GM20431 (cell line): ENCODE measurements at regions not wholly inside any gene's neighbourhood (a gene's known extent, or its start where the extent isn't known, plus 50 kb on each side); places are given as distances from the start of the nearest gene placed in this dataset.

ENCODE experiments used
- in situ Hi-C: fragments of 300-500 bp; cut with MseI, MboI; formaldehyde crosslinking; loops from one replicate; pipeline ENCODE4 v1.15.0; 2020; ENCODE audit warnings: low sequenced_read_pairs; ENCODE audit not compliant: unreplicated experiment

- in situ Hi-C loops, result no loop called here
Observed at GRCh38 chr14:65915125-65915524, 502.6 kb downstream of the FUT8 start.

- in situ Hi-C loops, result no loop called here
Observed at GRCh38 chr14:65916055-65916454, 503.5 kb downstream of the FUT8 start.

GRCh38 chr14:65920996-65921395 is 508.5 kb downstream of the FUT8 start:
- in situ Hi-C loops, result no loop called here

DNA sequence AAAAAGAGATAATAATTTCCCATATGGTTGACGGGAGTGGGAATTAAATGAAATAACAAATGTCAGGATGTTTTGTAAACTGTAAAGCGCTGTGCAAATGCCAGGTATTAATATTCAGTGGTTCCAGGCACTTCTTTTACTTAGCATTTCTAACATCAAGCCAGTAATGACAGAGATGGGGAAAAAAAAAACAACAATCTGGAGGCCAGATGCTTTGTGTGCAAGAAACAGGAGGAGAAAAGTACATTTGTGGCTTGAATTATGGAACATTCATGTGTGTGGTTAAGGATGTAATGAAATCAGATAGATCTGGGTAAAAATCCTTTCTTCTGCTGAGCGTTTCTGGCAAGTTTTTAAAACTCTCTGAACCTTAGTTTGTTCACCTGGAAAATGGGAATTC is 509.6 kb downstream of the FUT8 start:
- in situ Hi-C loops, result no loop called here

DNA sequence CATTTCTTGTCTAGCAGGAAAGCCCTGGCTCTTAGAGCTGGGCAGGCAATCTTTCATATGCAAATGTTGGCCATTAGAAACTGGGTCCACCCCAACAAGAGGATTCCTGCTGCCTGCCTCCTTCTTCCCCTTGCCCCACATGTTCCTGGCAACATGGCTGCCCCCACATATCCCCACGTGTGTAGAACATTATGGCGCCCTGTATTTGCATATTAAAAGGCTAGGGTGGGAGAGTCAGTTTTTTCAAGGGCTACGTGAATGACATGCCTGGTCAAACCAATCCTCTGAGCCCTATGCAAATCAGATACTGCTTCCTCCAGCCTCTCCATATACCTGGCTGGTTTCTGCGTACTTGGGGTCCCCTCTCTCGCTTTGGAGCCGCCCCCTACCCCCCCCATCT is 514.0 kb downstream of the FUT8 start:
- in situ Hi-C loops, result no loop called here

- in situ Hi-C loops, result no loop called here
Observed at GRCh38 chr14:65926935-65927700, 514.6 kb downstream of the FUT8 start.

DNA sequence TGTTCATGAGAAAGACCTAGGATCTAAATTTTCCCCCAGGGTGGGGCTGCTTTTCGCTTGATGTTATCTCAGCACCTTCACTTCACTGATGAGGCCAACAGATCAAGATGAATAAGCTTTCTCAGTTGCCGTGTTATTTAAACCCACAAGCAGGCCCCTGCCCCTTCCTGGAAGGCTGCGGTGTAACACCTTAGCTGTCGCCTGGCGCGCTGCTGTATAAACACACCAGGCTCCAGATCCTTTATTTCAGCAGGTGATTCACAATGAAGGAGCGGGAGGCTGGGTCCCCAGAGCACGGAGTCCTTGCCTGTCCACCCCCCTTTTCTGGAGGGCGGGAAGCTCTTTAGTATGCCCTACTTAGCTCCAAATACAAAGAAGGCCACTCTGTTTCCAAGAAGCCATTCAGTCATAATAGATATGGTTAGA is 515.4 kb downstream of the FUT8 start:
- in situ Hi-C loops, result no loop called here

- in situ Hi-C loops, result no loop called here
Observed at GRCh38 chr14:65928995-65929394, 516.5 kb downstream of the FUT8 start.

GRCh38 chr14:65933400-65934069 is 521.0 kb downstream of the FUT8 start:
- in situ Hi-C loops, result no loop called here

GRCh38 chr14:65934070-65934435 is 521.5 kb downstream of the FUT8 start:
- in situ Hi-C loops, result no loop called here

DNA sequence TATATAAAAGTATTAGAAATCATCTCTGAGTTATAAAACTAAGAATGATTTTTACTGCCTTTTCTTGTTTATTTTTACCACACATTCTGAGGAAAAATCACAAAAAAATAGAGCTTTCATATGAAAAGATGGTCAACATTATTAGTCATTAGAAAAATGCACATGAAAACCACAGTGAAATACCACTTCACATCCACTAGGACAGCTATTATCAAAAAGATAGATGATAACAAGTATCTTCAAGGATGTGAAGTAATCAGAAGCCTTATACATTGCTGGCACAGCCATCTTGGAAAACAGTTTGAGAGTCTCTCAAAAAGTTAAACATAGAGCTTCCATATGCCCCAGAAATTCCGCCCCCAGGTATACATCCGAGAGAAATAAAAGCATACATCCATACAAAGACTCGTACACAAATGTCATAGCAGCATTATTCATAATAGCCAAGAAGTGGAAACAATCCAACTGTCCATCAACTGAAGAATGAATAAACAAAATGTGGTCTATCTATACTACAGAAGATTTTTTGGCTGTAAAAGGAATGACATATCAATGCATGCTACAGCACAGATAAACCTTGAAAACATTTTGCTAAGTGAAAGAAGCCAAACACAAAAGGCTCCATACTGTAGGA is 523.9 kb downstream of the FUT8 start:
- in situ Hi-C loops, result no loop called here

DNA sequence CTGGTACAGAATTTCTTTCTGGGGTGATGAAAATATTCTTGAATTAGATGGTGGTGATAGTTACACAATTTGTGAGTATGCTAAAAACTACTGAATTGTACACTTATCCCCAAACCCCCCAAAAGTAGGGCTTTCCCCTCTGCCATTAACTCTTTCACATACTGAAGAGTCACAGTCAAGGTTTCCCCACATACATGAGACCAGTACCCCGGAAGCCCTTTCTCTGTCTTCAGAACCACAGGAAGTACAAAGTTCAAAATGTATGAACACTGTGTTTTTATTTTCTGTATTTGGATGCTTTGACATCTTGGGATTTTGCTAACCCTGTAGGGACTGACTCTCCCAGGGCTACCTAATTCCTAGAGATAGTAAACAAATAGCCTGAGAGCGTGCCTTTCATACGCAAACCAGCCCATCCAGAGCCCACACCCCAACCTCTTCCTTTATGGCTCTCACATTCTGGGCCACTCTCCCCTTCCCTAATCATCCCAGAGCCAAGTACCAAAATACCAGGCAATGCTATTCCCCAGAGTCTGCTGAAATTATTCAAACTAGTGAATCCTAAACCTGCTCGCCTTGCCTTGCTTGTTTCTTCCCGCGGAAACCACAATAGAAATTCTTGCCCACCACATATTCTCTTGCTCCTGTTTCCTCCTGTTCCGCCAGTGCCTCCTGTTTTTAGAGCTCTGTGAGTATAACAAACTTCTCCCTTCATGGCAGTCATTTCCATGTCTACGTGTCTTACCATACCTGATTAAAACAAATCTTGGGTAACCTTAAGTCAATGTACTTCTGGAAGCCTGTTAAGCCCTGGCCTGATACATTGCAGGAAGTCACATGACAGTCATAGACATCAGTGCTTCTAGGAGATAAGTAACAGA is 524.8 kb downstream of the FUT8 start:
- in situ Hi-C loops, result no loop called here

DNA sequence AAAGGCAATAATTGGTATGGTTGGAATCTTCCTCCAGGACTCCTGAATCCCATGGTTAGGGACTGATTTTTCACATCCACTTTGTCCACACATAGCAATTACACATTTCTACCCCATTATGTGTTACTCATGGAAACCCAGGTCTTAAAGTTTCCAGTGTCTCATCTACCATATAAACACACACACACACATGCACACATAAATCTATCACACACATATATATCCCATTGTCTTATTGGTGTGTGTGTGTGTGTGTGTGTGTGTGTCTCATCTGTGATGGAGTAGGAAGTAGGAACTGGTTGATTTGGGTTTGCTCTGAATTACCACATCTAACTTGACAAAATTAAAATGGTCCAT is 525.4 kb downstream of the FUT8 start:
- in situ Hi-C loops, result no loop called here

- in situ Hi-C loops, result no loop called here
Observed at GRCh38 chr14:65938738-65939137, 526.2 kb downstream of the FUT8 start.

GRCh38 chr14:65939184-65939583 is 526.7 kb downstream of the FUT8 start:
- in situ Hi-C loops, result no loop called here

GRCh38 chr14:65940056-65940735 is 527.7 kb downstream of the FUT8 start:
- in situ Hi-C loops, result no loop called here

- in situ Hi-C loops, result no loop called here
Observed at GRCh38 chr14:65941091-65941490, 528.6 kb downstream of the FUT8 start.

DNA sequence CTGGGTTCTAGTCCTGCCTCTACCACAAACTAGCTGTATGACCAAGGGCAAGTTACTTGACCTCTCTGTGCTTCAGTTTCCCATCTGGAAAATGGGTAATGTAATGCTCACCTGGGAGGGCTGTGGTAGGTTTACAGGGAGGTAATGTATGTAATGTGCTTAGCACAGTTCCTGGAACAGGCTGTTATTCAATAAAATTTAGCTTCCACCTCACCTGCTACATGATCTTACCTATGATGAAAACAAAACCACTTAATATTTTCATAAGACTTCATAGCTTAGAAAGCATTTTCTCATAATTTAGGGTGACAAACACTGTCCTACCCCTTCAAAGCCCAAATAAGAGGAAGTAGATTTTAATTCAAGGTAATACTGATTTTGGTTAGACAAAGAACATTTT is 530.6 kb downstream of the FUT8 start:
- in situ Hi-C loops, result no loop called here

DNA sequence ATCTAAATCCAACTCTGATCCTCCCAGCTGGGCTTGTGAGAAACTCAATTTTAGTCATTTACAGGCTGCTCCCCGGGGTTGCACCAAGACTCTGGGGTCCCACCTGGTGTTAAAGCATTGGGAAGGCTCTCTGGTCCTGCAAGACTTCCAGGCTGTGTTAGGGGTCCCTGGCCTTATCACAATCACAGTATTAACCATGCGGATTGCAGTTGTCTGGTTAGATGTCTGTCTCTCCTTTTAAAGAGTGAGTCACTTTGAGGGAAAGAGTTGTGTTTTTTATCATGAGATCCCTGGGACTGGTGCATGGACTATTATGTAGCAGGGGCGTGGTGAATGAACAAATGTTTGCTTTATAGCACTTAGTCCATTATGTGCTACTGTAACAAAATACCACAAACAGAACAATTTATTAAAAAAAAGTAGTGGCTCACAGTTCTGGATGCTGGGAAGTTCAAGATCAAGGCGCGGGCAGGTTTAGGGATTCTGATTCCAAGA is 531.4 kb downstream of the FUT8 start:
- in situ Hi-C loops, result no loop called here

DNA sequence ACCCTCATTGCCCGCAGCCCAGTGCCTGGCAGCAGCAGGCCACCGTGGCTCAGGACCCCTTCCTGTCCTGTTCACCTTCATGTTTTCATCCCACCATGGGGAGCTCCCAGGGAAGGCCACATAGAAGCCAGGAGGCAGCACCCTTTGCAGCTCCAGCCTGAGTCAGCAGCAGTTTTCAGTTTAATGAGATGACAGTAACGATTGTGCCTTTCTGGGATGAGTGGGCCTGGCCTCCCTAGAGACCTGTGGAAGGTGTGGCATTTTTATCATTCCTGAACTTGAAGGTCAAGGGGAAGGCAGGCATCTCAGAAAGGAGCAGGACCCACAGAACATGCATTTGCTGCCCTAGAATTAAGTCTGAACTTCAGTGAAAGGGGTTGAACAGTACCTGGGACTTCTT is 532.8 kb downstream of the FUT8 start:
- in situ Hi-C loops, result no loop called here
